Parathyroid adenoma (tissue), 2 donors: ENCODE measurements at regions not wholly inside any gene's neighbourhood (a gene's known extent, or its start where the extent isn't known, plus 50 kb on each side); places are given as distances from the start of the nearest gene placed in this dataset.

Experiments
- H2AFZ ChIP-seq: fragments of 300-600 bp; sonication (generic); one replicate; pipeline ENCODE4 v1.7.0; 2017; ENCODE audit warnings: antibody characterized with exemption, mild to moderate bottlenecking
- H3K27ac ChIP-seq: fragments of 300-600 bp; sonication (generic); one replicate; pipeline ENCODE4 v1.7.0; 2017
- H3K27me3 ChIP-seq: fragments of 300-600 bp; sonication (generic); one replicate; pipeline ENCODE4 v1.7.0; 2017; ENCODE audit warnings: low read length; ENCODE audit not compliant: control insufficient read depth, insufficient read depth
- H3K36me3 ChIP-seq: fragments of 300-600 bp; sonication (generic); one replicate; pipeline ENCODE4 v1.7.0; 2017; ENCODE audit warnings: low read length; ENCODE audit not compliant: control insufficient read depth, insufficient read depth
- H3K4me1 ChIP-seq: fragments of 300-600 bp; sonication (generic); one replicate; pipeline ENCODE4 v1.7.0; 2017; ENCODE audit warnings: control low read depth
- H3K4me2 ChIP-seq: fragments of 300-600 bp; sonication (generic); one replicate; pipeline ENCODE4 v1.7.0; 2017; ENCODE audit warnings: low read length
- H3K4me3 ChIP-seq: fragments of 300-600 bp; sonication (generic); one replicate; pipeline ENCODE4 v1.7.0; 2017; ENCODE audit warnings: low read depth, low read length
- H3K79me2 ChIP-seq: fragments of 300-600 bp; sonication (generic); one replicate; pipeline ENCODE4 v1.7.0; 2017; ENCODE audit warnings: control low read depth
- H3K9ac ChIP-seq: fragments of 300-600 bp; sonication (generic); one replicate; pipeline ENCODE4 v1.7.0; 2017; ENCODE audit warnings: mild to moderate bottlenecking
- H3K9me3 ChIP-seq: fragments of 300-600 bp; sonication (generic); one replicate; pipeline ENCODE4 v1.7.0; 2017; ENCODE audit warnings: low read length; ENCODE audit not compliant: control insufficient read depth
- CTCF ChIP-seq: fragments of 300-600 bp; sonication (generic); IDR thresholded peaks from one replicate; pipeline ENCODE4 v1.7.0; 2017; ENCODE audit warnings: antibody characterized with exemption, mild to moderate bottlenecking
- donor health status: primary hyperparathyroidism.

- no peaks in the 10 kb centered on the region for H3K9me3 ChIP-seq
- no peaks in the 10 kb centered on the region for H3K79me2 ChIP-seq
- H3K27me3 ChIP-seq: no peaks in the 10 kb centered on the region
- TF ChIP-seq CTCF: no peak
- H2AFZ ChIP-seq: no peak overlapping the region
- H3K27ac ChIP-seq: no peak overlapping the region
- no peaks in the 10 kb centered on the region for H3K4me1 ChIP-seq
- H3K4me3 ChIP-seq: no peak overlapping the region
- H3K4me2 ChIP-seq: no peak overlapping the region
- H3K9ac ChIP-seq: no peak overlapping the region
- no peaks in the 10 kb centered on the region for H3K36me3 ChIP-seq
These were observed 128.7 kb downstream of the LY86 start for GRCh38 chr6:6716998-6717763.

DNA sequence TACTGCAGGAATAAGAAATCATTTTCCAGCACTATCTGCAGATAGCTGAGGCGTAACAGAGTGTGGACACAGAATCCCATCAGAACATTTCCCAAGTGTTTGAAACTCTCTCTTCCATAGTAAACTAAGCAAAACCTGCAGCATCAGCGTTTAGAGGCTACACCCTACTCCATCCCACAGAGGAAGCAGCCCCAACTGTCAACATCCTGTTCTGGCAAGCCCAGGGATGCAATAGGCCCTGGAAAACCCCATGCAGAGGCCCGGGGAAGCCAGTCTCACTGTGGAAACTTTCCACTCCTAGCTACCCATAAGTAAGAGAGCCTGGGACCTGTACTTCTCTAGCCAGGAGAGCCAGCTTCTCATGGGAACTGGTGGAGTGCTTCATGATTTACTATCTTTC is 129.4 kb downstream of the LY86 start:
- Histone ChIP-seq H3K4me3 (no peak overlapping the region), H3K36me3 (no peaks in the 10 kb centered on the region), H3K27ac (no peak overlapping the region), H2AFZ (no peak overlapping the region), H3K9me3 (no peaks in the 10 kb centered on the region), H3K27me3 (no peaks in the 10 kb centered on the region), H3K4me1 (no peaks in the 10 kb centered on the region), H3K79me2 (no peaks in the 10 kb centered on the region), H3K9ac (no peak overlapping the region), H3K4me2 (no peak overlapping the region)
- no peak for TF ChIP-seq CTCF

- Histone ChIP-seq H3K27ac (no peak overlapping the region), H3K36me3 (no peaks in the 10 kb centered on the region), H3K4me3 (no peak overlapping the region), H3K4me2 (no peak overlapping the region), H3K79me2 (no peaks in the 10 kb centered on the region), H2AFZ (no peak overlapping the region), H3K4me1 (no peaks in the 10 kb centered on the region), H3K9me3 (no peaks in the 10 kb centered on the region), H3K27me3 (no peaks in the 10 kb centered on the region), H3K9ac (no peak overlapping the region)
- TF ChIP-seq CTCF: no peak
These were observed 133.1 kb downstream of the LY86 start for GRCh38 chr6:6721606-6722005.

DNA sequence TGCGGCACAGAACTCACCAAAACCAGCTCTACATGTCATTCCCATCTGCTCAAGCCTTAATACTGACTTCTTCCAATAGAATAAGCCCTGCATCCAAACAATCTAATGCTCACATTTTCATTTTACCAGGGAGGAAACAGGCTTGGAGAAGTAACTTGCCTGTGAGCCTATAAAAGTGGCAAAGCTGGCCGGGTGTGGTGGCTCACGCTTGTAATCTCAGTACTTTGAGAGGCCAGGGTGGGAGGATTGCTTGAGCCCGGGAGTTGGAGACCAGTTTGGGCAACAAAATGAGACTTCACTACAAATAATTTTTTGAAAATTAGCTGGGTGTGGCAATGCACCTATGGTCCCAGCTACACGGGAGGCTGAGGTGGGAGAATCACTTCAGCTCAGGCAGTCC is 133.7 kb downstream of the LY86 start:
- no peak overlapping the region for H3K4me3 ChIP-seq
- no peak for TF ChIP-seq CTCF
- no peak overlapping the region for H3K9ac ChIP-seq
- H3K9me3 ChIP-seq: no peaks in the 10 kb centered on the region
- H3K27me3 ChIP-seq: no peaks in the 10 kb centered on the region
- H2AFZ ChIP-seq: no peak overlapping the region
- no peak overlapping the region for H3K27ac ChIP-seq
- H3K4me1 ChIP-seq: no peaks in the 10 kb centered on the region
- no peak overlapping the region for H3K4me2 ChIP-seq
- no peaks in the 10 kb centered on the region for H3K79me2 ChIP-seq
- no peaks in the 10 kb centered on the region for H3K36me3 ChIP-seq

- Histone ChIP-seq H3K9me3 (no peaks in the 10 kb centered on the region), H3K4me3 (no peak overlapping the region), H3K27me3 (no peaks in the 10 kb centered on the region), H3K36me3 (no peaks in the 10 kb centered on the region), H2AFZ (peak overlapping the region; percentile 20), H3K4me2 (no peak overlapping the region), H3K9ac (no peak overlapping the region), H3K4me1 (no peaks in the 10 kb centered on the region), H3K27ac (peak overlapping the region; percentile 59), H3K79me2 (no peaks in the 10 kb centered on the region)
- no peak for TF ChIP-seq CTCF
These were observed 134.8 kb downstream of the LY86 start for GRCh38 chr6:6723361-6723760.
